ENCODE measurements at regions not wholly inside any gene's neighbourhood (a gene's known extent, or its start where the extent isn't known, plus 50 kb on each side); places are given as distances from the start of the nearest gene placed in this dataset.

- ATAC-seq, result no peak
- CTCF ChIA-PET, result no interaction called here
These were observed 197.6 kb downstream of the SLITRK5 start for GRCh38 chr13:87868731-87869130.

GRCh38 chr13:87872813-87873212 is 201.6 kb downstream of the SLITRK5 start:
- H3K79me2 ChIP-seq (ENCODE audit: insufficient read depth, low read length), result no peaks in the 10 kb centered on the region
- no peaks in the 10 kb centered on the region for H4K20me1 ChIP-seq (ENCODE audit: insufficient read depth)
- H3K9me3 ChIP-seq (ENCODE audit: control insufficient read depth in 1 of 2, insufficient read depth in 1 of 2, low read depth in 1 of 2, low read length in 2 of 2), result no peaks in the 10 kb centered on the region
- DNase-seq (ENCODE audit: low read depth, low spot score), result no peak
- no peak overlapping the region for H3K4me3 ChIP-seq (replicated peaks in 1 of 2; ENCODE audit: low read depth in 1 of 2, low read length in 2 of 2)
- H3K4me1 ChIP-seq (ENCODE audit: control insufficient read depth in 1 of 2, insufficient read depth in 2 of 2, low read length in 2 of 2), result no peaks in the 10 kb centered on the region
- H2AFZ ChIP-seq (ENCODE audit: low read depth, low read length, poor library complexity, severe bottlenecking), result no peak overlapping the region
- no peaks in the 10 kb centered on the region for H3K27me3 ChIP-seq (ENCODE audit: insufficient read depth, low read length)
- no peak for ATAC-seq
- no peaks in the 10 kb centered on the region for H3K36me3 ChIP-seq (ENCODE audit: control insufficient read depth in 1 of 2, insufficient read depth in 2 of 2, low read length in 2 of 2)
- H3K4me2 ChIP-seq (ENCODE audit: low read length), result no peak overlapping the region
- ChIA-PET POLR2A (no interaction called here), RAD21 (ENCODE audit: low non-redundant PET in 1 of 2, low total read pairs in 2 of 2, uncharacterized antibody in 2 of 2, unreplicated experiment in 2 of 2) (no interaction called here), CTCF (no interaction called here)
- BruUV-seq (replicated peaks), result no TSS peak
- no peak overlapping the region for H3K9ac ChIP-seq (ENCODE audit: low read length)
- H3K27ac ChIP-seq (ENCODE audit: low read depth, low read length), result no peak overlapping the region
- no peaks in the 10 kb centered on the region for H3K9me2 ChIP-seq (ENCODE audit: insufficient read depth)
- TF ChIP-seq CEBPB (IDR thresholded peaks at IDR 0.05; ENCODE audit: low read depth) (no peak), TCF7L2 (IDR thresholded peaks at IDR 0.05; ENCODE audit: borderline replicate concordance, extremely low read depth, insufficient read depth, insufficient read length) (no peak), POLR2AphosphoS5 (IDR thresholded peaks at IDR 0.05; ENCODE audit: low read depth, low read length) (no peak), MAX (IDR thresholded peaks at IDR 0.05) (no peak), EZH2 (IDR thresholded peaks at IDR 0.05) (no peak)
- TF ChIP-seq, protein P1, sequence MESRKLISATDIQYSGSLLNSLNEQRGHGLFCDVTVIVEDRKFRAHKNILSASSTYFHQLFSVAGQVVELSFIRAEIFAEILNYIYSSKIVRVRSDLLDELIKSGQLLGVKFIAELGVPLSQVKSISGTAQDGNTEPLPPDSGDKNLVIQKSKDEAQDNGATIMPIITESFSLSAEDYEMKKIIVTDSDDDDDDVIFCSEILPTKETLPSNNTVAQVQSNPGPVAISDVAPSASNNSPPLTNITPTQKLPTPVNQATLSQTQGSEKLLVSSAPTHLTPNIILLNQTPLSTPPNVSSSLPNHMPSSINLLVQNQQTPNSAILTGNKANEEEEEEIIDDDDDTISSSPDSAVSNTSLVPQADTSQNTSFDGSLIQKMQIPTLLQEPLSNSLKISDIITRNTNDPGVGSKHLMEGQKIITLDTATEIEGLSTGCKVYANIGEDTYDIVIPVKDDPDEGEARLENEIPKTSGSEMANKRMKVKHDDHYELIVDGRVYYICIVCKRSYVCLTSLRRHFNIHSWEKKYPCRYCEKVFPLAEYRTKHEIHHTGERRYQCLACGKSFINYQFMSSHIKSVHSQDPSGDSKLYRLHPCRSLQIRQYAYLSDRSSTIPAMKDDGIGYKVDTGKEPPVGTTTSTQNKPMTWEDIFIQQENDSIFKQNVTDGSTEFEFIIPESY (IDR thresholded peaks at IDR 0.05; ENCODE audit: extremely low read depth, insufficient replicate concordance, low read length), result no peak
- TF ChIP-seq, protein P2, sequence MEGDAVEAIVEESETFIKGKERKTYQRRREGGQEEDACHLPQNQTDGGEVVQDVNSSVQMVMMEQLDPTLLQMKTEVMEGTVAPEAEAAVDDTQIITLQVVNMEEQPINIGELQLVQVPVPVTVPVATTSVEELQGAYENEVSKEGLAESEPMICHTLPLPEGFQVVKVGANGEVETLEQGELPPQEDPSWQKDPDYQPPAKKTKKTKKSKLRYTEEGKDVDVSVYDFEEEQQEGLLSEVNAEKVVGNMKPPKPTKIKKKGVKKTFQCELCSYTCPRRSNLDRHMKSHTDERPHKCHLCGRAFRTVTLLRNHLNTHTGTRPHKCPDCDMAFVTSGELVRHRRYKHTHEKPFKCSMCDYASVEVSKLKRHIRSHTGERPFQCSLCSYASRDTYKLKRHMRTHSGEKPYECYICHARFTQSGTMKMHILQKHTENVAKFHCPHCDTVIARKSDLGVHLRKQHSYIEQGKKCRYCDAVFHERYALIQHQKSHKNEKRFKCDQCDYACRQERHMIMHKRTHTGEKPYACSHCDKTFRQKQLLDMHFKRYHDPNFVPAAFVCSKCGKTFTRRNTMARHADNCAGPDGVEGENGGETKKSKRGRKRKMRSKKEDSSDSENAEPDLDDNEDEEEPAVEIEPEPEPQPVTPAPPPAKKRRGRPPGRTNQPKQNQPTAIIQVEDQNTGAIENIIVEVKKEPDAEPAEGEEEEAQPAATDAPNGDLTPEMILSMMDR (IDR thresholded peaks at IDR 0.05 in 2 of 3, conservative IDR thresholded peaks at IDR 0.05 in 1 of 3; ENCODE audit: borderline replicate concordance in 1 of 3, insufficient read depth in 1 of 3, low read depth in 2 of 3, low read length in 2 of 3), result no peak
- intact Hi-C loops (cut with micrococcal nuclease), result no loop called here

More at GRCh38 chr13:87868731-87869130, 197.6 kb downstream of the SLITRK5 start:
- no peaks in the 10 kb centered on the region for H3K27me3 ChIP-seq (ENCODE audit: insufficient read depth, low read length)
- H2AFZ ChIP-seq (ENCODE audit: low read depth, low read length, poor library complexity, severe bottlenecking), result no peak overlapping the region
- H3K9me3 ChIP-seq (ENCODE audit: control insufficient read depth in 1 of 2, insufficient read depth in 1 of 2, low read depth in 1 of 2, low read length in 2 of 2), result no peaks in the 10 kb centered on the region
- no peak overlapping the region for H3K4me3 ChIP-seq (replicated peaks in 1 of 2; ENCODE audit: low read depth in 1 of 2, low read length in 2 of 2)
- H3K9me2 ChIP-seq (ENCODE audit: insufficient read depth), result no peaks in the 10 kb centered on the region
- no peak overlapping the region for H3K9ac ChIP-seq (ENCODE audit: low read length)
- DNase-seq (ENCODE audit: low read depth, low spot score), result no peak
- intact Hi-C loops (cut with micrococcal nuclease), result no loop called here
- H3K4me1 ChIP-seq (ENCODE audit: control insufficient read depth in 1 of 2, insufficient read depth in 2 of 2, low read length in 2 of 2), result no peaks in the 10 kb centered on the region
- RAD21 ChIA-PET (ENCODE audit: low non-redundant PET in 1 of 2, low total read pairs in 2 of 2, uncharacterized antibody in 2 of 2, unreplicated experiment in 2 of 2), result no interaction called here
- POLR2A ChIA-PET, result no interaction called here
- TF ChIP-seq YY1 (IDR thresholded peaks at IDR 0.05; ENCODE audit: extremely low read depth, insufficient replicate concordance, low read depth, low read length) (no peak), CBX3 (IDR thresholded peaks at IDR 0.05; ENCODE audit: low read depth) (no peak), MAX (IDR thresholded peaks at IDR 0.05) (no peak)
- no peaks in the 10 kb centered on the region for H4K20me1 ChIP-seq (ENCODE audit: insufficient read depth)
- no peak overlapping the region for H3K27ac ChIP-seq (ENCODE audit: low read depth, low read length)
- no peaks in the 10 kb centered on the region for H3K79me2 ChIP-seq (ENCODE audit: insufficient read depth, low read length)
- BruUV-seq (replicated peaks), result no TSS peak
- H3K36me3 ChIP-seq (ENCODE audit: control insufficient read depth in 1 of 2, insufficient read depth in 2 of 2, low read length in 2 of 2), result no peaks in the 10 kb centered on the region
- H3K4me2 ChIP-seq (ENCODE audit: low read length), result no peak overlapping the region

All from HCT116 (cell line).